ENCODE measurements at regions not wholly inside any gene's neighbourhood (a gene's known extent, or its start where the extent isn't known, plus 50 kb on each side); places are given as distances from the start of the nearest gene placed in this dataset.
A peak's percentile ranks its signal among the peaks of the same experiment; 100 is the strongest.

DNA sequence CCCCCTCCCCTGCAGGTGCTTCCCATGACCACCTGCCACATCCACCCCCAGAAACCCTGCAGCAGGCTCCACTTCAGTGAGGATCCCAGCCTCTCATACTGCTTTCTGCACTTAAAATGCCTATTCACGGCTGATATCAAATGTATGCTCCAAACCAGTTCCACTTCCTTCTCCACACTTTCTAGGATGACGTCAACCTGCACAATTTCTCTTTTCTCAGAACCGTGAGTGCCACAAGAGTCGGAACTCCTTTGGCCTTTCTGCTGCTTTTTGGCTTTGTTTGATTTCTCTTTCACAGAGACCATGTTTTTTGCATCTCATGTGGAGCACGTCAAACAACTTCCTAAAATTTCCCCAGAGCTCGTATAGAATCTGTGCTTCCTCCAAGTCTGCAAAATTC, 378.8 kb upstream of the TNRC6C start (continued):
- TF ChIP-seq SPI1 (IDR thresholded peaks at IDR 0.05; ENCODE audit: borderline replicate concordance, low read depth, low read length) (peak; percentile 75; the same call in 1 of the 2 replicates), COPS2 (conservative IDR thresholded peaks at IDR 0.05) (no peak), ZNF77 (CRISPR knock-in tag; IDR thresholded peaks at IDR 0.05) (no peak), ZNF274 (IDR thresholded peaks at IDR 0.05; ENCODE audit: borderline replicate concordance, low read depth, low read length) (no peak), ZFPM2 (CRISPR knock-in tag; IDR thresholded peaks at IDR 0.05) (no peak), PURB (CRISPR knock-in tag; IDR thresholded peaks at IDR 0.05; ENCODE audit: low read depth) (no peak), GTF2A2 (tag; IDR thresholded peaks at IDR 0.05) (no peak), ZFP30 (CRISPR knock-in tag; IDR thresholded peaks at IDR 0.05; ENCODE audit: borderline replicate concordance) (no peak), RAD21 (CRISPR knock-in tag; conservative IDR thresholded peaks at IDR 0.05 in 1 of 2, IDR thresholded peaks at IDR 0.05 in 1 of 2) (no peak), ZNF165 (CRISPR knock-in tag; IDR thresholded peaks at IDR 0.05; ENCODE audit: borderline replicate concordance) (no peak), HEY1 (CRISPR knock-in tag; IDR thresholded peaks at IDR 0.05; ENCODE audit: borderline replicate concordance) (no peak), CREM (IDR thresholded peaks at IDR 0.05; ENCODE audit: low read depth) (peak; percentile 45; the same call in 1 of the 2 replicates)
- TF ChIP-seq, protein P1, sequence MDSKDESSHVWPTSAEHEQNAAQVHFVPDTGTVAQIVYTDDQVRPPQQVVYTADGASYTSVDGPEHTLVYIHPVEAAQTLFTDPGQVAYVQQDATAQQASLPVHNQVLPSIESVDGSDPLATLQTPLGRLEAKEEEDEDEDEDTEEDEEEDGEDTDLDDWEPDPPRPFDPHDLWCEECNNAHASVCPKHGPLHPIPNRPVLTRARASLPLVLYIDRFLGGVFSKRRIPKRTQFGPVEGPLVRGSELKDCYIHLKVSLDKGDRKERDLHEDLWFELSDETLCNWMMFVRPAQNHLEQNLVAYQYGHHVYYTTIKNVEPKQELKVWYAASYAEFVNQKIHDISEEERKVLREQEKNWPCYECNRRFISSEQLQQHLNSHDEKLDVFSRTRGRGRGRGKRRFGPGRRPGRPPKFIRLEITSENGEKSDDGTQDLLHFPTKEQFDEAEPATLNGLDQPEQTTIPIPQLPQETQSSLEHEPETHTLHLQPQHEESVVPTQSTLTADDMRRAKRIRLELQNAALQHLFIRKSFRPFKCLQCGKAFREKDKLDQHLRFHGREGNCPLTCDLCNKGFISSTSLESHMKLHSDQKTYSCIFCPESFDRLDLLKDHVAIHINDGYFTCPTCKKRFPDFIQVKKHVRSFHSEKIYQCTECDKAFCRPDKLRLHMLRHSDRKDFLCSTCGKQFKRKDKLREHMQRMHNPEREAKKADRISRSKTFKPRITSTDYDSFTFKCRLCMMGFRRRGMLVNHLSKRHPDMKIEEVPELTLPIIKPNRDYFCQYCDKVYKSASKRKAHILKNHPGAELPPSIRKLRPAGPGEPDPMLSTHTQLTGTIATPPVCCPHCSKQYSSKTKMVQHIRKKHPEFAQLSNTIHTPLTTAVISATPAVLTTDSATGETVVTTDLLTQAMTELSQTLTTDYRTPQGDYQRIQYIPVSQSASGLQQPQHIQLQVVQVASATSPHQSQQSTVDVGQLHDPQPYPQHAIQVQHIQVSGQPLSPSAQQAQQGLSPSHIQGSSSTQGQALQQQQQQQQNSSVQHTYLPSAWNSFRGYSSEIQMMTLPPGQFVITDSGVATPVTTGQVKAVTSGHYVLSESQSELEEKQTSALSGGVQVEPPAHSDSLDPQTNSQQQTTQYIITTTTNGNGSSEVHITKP (IDR thresholded peaks at IDR 0.05; ENCODE audit: partially characterized antibody) = no peak
- TF ChIP-seq, protein P2, sequence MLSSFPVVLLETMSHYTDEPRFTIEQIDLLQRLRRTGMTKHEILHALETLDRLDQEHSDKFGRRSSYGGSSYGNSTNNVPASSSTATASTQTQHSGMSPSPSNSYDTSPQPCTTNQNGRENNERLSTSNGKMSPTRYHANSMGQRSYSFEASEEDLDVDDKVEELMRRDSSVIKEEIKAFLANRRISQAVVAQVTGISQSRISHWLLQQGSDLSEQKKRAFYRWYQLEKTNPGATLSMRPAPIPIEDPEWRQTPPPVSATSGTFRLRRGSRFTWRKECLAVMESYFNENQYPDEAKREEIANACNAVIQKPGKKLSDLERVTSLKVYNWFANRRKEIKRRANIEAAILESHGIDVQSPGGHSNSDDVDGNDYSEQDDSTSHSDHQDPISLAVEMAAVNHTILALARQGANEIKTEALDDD (IDR thresholded peaks at IDR 0.05) = no peak
- TF ChIP-seq, protein P3, sequence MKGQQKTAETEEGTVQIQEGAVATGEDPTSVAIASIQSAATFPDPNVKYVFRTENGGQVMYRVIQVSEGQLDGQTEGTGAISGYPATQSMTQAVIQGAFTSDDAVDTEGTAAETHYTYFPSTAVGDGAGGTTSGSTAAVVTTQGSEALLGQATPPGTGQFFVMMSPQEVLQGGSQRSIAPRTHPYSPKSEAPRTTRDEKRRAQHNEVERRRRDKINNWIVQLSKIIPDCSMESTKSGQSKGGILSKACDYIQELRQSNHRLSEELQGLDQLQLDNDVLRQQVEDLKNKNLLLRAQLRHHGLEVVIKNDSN (CRISPR knock-in tag; IDR thresholded peaks at IDR 0.05) = no peak
- TF ChIP-seq, protein P4, sequence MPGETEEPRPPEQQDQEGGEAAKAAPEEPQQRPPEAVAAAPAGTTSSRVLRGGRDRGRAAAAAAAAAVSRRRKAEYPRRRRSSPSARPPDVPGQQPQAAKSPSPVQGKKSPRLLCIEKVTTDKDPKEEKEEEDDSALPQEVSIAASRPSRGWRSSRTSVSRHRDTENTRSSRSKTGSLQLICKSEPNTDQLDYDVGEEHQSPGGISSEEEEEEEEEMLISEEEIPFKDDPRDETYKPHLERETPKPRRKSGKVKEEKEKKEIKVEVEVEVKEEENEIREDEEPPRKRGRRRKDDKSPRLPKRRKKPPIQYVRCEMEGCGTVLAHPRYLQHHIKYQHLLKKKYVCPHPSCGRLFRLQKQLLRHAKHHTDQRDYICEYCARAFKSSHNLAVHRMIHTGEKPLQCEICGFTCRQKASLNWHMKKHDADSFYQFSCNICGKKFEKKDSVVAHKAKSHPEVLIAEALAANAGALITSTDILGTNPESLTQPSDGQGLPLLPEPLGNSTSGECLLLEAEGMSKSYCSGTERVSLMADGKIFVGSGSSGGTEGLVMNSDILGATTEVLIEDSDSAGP (CRISPR knock-in tag; IDR thresholded peaks at IDR 0.05) = no peak
- TF ChIP-seq, protein P5, sequence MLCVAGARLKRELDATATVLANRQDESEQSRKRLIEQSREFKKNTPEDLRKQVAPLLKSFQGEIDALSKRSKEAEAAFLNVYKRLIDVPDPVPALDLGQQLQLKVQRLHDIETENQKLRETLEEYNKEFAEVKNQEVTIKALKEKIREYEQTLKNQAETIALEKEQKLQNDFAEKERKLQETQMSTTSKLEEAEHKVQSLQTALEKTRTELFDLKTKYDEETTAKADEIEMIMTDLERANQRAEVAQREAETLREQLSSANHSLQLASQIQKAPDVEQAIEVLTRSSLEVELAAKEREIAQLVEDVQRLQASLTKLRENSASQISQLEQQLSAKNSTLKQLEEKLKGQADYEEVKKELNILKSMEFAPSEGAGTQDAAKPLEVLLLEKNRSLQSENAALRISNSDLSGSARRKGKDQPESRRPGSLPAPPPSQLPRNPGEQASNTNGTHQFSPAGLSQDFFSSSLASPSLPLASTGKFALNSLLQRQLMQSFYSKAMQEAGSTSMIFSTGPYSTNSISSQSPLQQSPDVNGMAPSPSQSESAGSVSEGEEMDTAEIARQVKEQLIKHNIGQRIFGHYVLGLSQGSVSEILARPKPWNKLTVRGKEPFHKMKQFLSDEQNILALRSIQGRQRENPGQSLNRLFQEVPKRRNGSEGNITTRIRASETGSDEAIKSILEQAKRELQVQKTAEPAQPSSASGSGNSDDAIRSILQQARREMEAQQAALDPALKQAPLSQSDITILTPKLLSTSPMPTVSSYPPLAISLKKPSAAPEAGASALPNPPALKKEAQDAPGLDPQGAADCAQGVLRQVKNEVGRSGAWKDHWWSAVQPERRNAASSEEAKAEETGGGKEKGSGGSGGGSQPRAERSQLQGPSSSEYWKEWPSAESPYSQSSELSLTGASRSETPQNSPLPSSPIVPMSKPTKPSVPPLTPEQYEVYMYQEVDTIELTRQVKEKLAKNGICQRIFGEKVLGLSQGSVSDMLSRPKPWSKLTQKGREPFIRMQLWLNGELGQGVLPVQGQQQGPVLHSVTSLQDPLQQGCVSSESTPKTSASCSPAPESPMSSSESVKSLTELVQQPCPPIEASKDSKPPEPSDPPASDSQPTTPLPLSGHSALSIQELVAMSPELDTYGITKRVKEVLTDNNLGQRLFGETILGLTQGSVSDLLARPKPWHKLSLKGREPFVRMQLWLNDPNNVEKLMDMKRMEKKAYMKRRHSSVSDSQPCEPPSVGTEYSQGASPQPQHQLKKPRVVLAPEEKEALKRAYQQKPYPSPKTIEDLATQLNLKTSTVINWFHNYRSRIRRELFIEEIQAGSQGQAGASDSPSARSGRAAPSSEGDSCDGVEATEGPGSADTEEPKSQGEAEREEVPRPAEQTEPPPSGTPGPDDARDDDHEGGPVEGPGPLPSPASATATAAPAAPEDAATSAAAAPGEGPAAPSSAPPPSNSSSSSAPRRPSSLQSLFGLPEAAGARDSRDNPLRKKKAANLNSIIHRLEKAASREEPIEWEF (CRISPR knock-in tag; IDR thresholded peaks at IDR 0.05) = no peak
